Dermis blood vessel endothelial cell (primary cell): ENCODE measurements at regions not wholly inside any gene's neighbourhood (a gene's known extent, or its start where the extent isn't known, plus 50 kb on each side); places are given as distances from the start of the nearest gene placed in this dataset.
"Not testable (repeated sequence)": the region's sequence is repeated elsewhere in the genome, so short reads cannot be mapped to it uniquely, and the experiment has no call there.

Experiments
- DNase-seq: peaks from one replicate; pipeline ENCODE4 v3.0.0; 2010

- DNase-seq = no peak
These were observed 1102.8 kb upstream of the SEL1L start for GRCh38 chr14:82636426-82636825.

DNA sequence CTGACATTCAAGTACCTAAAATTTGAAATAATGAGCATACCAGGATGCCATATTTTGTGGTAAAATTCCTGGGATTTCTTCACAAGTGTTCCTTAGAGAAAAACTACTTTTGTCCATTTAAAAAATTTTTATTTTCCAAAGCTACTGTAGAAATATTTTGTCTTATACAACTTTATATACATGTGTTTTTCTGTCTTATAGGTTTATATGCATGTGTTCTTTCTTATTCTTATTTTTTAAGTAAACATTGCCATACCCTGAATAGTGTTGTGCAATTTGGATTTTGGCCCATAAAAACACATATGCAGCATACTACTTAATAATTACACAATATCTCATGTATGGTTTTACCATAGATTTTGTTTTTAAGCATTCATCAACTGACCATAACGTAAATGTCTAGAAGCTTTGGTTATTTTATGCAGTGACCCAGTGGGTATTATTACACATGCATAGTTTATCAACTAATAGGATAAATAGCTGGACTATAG, 1107.4 kb upstream of the SEL1L start:
- no peak for DNase-seq

- DNase-seq = no peak
These were observed 1108.8 kb upstream of the SEL1L start for GRCh38 chr14:82642425-82642824.

- DNase-seq = no peak
These were observed 1113.6 kb upstream of the SEL1L start for GRCh38 chr14:82647088-82647810.

DNA sequence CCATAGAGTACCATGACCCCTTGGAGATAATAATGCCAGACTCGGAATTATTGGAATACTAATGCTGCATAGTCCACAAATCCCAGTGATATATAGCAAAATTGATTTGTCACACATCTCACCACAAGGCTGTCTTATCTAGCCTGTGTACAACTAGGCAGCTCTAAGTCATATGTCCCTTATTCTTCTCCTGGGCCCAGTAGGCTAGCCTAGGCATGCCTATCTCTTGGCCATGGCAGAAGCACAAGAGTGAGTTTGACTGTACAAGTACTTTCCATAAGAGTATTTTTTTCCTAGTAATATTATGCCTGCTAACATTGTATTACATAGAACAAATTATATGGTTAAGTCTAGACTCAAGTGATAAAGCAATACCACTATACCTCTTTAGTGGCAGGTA, 1122.1 kb upstream of the SEL1L start:
- DNase-seq = no peak

DNA sequence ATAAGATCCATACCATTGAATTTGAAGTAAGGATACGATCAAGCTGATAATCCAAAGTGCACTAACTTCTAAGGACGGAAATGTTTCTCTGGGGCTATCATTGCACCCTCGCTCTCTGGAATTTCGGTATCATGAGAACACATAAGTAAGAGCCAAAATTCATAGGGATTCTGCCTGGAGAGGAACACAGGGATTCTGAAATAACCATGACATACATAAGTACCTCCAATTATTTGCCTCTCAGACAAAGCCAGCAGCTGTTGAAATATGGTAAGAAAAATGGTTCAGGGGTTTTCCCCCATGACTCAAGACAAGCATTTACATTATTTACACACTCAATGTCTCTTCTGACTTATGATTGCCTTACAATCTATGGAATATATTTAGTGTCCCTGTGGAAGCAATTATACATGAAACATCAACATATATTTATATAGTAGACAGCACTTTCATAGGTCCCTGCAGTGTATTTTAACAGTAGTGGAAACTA, 1123.6 kb upstream of the SEL1L start:
- no peak for DNase-seq

DNA sequence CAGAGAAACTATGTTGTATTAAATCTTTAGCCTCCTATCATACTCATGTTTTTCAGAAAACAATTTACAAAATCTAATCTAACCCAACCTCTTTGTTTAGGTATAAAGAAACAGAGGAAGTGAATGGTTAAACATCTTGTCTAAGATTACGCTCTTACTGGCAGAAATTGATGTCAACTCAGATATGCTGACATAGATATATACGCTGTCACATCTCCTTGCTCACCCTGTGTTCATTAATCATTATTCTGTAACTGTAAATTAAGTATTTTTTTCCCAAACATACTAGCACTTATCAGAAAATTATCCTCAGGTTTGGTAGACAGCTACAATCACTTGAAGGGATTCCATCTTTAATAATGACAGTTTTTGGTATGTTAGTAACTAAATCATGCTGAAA, 1127.6 kb upstream of the SEL1L start:
- DNase-seq = no peak

DNA sequence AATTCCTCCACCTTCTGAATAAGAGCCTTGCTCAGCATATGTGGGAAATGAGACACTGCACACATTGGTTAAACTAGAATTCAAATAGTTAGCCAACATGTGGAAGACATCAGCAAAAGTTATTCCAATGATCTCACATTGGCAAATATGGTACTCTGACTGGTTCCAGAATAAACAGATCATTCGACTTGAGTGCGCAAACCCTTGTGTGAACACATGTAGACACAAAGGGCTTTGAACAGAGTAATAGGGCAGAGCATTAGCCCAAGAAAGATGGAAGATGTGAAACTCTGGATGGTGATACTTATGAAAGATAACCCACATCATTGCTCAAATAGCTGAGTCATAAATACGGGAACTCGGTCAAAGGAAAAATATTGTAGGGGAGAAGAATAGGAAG, 1133.4 kb upstream of the SEL1L start:
- no peak for DNase-seq

DNA sequence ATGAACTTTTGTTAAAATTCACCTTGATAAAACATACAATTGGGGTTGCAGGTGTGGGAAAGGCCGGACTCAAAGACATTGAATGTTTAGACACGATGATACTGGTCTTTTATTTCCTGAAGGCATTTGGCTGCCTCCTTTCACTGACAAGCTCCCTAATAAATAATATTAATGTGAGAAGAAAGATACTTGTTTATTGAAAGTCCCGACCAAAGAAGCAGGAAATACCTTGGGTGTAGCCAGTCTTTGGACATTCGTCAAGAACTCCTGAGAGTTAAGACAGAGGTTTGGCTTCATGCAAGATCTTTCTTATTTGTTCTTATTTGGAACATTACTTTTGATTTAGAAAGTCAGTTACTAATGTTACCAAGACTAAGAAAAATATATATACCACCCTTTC, 1133.8 kb upstream of the SEL1L start:
- no peak for DNase-seq

DNA sequence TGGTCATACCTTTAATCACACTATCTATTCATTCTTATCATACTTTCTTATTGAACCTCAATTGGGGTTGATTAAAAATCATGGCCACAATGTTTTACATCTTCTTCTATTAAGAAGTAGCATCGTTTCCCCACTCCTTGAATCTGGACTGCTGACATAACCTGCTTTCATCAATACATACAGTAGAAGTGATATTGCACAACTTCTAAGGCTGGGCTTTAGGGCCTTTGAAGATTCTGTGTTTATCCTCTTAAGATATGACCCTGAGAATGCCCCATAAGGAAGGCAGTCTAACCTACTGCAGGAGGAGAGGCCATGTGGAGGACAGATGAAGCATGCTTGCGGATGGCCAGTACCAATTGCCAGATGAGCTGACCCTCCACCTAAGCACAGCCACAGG, 1142.8 kb upstream of the SEL1L start:
- no peak for DNase-seq

GRCh38 chr14:82689948-82690347, 1156.3 kb upstream of the SEL1L start:
- no peak for DNase-seq

DNA sequence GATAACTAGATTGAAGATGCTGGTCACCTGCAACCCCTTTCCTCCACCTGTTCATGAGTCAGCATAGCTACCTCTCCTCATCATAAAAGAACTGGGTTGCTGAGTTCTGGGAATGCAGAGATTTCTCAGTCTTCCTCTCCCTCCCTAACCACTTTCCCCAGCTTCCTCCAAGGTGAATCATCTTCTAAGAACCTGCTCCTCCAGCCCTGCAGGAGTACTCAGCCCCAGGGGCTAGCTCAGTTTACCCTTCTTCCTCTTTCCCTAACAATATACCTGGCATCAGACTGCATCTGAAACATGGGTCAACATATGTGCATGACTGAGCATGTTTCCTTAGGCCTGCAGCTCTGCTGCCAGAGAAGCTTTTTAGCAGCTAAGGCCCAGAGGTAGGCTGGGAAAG, 1157.5 kb upstream of the SEL1L start:
- not testable (repeated sequence) for DNase-seq

GRCh38 chr14:82694820-82695219, 1161.2 kb upstream of the SEL1L start:
- no peak for DNase-seq

GRCh38 chr14:82704218-82704617, 1170.6 kb upstream of the SEL1L start:
- no peak for DNase-seq

- peak; percentile 68 for DNase-seq
These were observed 1176.7 kb upstream of the SEL1L start for GRCh38 chr14:82710267-82710841.

- DNase-seq = no peak
These were observed 1186.0 kb upstream of the SEL1L start for GRCh38 chr14:82719617-82720016.

- DNase-seq = no peak
These were observed 1186.8 kb upstream of the SEL1L start for GRCh38 chr14:82720431-82720830.

DNA sequence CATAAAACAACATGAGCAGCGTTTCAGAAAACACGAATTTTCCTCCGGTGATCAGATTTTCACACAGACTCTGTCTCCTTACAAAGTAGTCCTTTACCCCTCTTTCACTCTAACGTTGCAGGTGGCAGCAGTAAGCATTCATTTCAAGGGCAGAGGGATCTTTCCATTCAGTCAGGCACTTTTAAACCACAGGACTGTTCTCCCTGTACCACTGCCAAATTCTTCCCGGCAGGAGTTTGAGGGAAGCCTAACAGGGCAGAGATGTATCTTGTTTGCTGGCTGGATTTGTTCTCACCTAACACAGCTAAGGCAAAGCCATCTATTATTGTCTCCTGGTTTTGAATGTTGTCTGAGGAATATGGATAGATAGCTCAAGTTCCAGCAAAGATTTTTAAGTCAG, 1187.3 kb upstream of the SEL1L start:
- no peak for DNase-seq

DNA sequence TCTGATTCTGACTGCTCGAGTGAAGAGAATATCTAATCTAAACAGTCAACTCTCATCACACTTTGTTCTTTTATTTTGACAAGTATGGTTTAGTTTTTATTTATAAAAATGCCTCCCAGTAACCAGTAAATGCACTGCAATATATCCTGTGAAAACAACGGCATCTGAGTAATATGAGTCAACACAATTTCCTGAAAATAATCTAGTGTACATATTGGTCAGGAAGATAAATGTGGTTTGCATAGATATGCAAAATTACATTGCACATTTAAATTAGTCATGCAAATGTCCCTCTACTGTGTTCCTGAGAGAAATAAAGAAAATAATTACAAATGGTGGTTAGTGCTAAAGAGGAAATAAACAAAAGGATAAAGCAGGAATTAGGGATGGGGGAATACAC, 1190.7 kb upstream of the SEL1L start:
- no peak for DNase-seq

DNA sequence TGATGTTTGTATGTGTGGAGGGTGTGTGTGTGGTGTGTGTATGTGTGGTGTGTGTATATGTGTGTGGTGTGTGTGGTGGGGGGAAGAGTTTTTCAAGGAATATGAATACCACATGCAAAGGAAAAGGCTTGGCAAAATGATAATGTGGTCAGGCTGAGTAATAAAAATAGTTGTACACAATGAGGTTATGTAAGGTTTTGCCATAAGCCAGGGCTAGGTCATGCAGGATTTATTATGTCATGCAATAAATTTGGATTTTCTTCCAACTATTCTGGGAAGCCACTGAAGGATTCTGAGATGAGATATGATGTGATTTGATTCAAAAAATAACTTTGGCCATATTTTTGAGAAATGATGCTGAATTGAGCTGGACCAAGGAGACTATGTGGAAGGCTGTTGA, 1191.6 kb upstream of the SEL1L start:
- no peak for DNase-seq

DNA sequence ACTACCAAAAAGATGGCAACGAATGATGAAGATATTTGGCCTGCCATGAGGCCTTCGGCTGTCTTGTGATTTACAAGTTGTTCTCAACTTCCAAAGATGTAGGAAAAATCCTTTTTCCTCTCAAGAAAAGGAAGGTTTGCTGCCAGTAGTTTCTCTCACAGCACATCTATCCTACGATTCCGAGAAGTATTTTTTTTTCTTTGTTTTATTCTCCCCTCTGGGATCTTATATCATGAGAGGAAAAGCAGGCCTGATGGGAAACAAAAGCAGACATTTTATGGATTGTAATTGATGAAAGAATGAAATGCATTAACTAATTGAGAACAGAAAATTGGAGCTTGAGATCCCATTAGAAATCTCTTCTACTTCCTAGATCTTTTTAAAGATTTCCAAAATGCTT, 1197.9 kb upstream of the SEL1L start:
- DNase-seq = no peak

DNA sequence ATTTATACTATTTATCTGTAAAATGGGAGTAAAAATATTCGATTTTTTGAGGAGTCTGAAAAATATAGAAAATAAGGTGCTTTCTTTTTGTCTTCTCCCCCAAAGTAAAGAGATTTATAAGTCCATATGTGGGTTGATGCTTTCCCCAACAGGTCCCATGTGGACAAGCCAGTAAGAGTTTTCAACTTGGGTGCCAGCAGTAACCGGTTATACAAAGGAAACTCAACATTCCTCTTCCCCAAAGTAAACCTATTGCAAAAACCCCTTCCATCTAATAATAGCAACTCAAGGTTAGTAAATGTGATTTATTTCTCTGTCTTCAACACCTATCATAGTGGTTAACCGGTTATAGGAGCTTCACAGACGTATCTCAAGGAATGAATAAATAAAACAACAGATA, 1206.9 kb upstream of the SEL1L start:
- DNase-seq = no peak

- DNase-seq = no peak
These were observed 1221.8 kb upstream of the SEL1L start for GRCh38 chr14:82755476-82755875.

GRCh38 chr14:82755923-82756322, 1222.3 kb upstream of the SEL1L start:
- no peak for DNase-seq

DNA sequence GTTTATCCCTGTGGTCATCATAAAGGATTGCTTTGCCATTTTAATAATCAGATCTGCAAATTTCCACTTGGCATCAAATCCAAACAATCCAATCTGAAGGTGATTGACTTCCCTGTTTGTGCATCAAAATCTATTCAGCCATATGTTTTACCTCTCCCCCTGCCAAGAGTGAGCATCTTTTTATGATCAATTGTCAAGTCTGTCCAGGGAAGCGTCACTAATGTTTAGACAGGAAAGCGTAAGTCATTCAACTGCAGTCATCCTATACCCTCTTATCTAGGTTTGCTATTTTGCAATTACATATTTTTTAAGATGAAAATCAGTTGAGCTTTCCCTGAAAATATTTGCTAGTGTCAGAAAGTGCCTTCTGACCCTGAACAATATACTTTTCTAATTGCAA, 1224.1 kb upstream of the SEL1L start:
- no peak for DNase-seq
